ENCODE measurements at regions not wholly inside any gene's neighbourhood (a gene's known extent, or its start where the extent isn't known, plus 50 kb on each side); places are given as distances from the start of the nearest gene placed in this dataset.

DNA sequence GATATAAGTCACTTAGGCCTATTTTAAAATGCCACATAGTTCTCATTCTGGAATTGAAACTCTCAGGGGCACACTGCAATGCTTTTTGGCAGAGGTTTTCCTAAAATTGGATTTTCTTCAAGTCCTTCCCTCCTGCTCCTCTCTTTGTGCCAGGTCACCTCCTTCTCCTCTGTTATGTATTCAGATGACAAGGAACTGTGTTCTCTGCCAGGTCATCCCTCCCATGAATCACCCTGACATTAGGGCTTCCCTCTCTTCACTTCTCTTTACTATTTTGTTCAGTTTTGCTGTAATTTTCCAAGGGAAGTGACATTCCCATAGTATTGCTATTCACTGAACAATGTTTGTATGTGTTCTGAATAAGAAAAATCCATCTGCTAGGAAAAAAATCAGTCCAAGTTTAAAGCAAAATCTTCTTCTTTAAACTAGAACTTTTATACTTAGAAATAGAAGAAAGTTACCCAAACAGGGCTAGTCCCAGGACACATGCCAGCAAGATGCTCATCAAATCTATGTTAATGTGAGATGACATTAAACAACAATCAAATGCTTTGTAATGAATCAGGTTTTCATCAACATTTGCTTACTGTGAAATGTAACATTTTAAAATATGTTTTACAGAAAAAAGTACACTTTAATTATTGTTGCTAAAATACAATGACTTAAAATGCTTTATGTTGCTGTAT lies 461.1 kb downstream of the MMUT start:
- Histone ChIP-seq H3K36me3 (ENCODE audit: low read depth) (no peaks in the 10 kb centered on the region), H3K9me3 (no peaks in the 10 kb centered on the region), H3K4me3 (no peak overlapping the region), H3K4me1 (ENCODE audit: low read depth) (no peaks in the 10 kb centered on the region)
- no peak for DNase-seq
- intact Hi-C loops (cut with DNase I, micrococcal nuclease): no loop called here
- ATAC-seq: no peak
- TF ChIP-seq, protein P1, sequence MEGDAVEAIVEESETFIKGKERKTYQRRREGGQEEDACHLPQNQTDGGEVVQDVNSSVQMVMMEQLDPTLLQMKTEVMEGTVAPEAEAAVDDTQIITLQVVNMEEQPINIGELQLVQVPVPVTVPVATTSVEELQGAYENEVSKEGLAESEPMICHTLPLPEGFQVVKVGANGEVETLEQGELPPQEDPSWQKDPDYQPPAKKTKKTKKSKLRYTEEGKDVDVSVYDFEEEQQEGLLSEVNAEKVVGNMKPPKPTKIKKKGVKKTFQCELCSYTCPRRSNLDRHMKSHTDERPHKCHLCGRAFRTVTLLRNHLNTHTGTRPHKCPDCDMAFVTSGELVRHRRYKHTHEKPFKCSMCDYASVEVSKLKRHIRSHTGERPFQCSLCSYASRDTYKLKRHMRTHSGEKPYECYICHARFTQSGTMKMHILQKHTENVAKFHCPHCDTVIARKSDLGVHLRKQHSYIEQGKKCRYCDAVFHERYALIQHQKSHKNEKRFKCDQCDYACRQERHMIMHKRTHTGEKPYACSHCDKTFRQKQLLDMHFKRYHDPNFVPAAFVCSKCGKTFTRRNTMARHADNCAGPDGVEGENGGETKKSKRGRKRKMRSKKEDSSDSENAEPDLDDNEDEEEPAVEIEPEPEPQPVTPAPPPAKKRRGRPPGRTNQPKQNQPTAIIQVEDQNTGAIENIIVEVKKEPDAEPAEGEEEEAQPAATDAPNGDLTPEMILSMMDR (IDR thresholded peaks at IDR 0.05): no peak

DNA sequence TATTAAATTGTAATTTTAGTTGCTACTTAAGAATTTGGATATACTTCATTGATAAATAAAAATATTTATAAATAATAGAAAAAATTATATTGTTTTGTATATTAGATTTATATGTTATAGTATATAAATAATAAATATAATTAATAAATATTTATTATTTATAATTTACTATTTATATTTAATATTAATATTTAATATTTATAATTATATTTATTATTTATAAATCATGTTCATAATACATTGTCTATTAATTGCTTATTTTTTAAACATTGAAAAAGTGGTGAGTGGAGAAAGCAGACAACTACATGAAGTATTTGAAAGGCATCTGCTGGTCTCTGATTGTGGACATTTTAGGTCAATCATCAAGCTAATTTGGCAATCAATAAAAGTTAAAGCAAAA lies 464.5 kb downstream of the MMUT start:
- no peak for DNase-seq
- TF ChIP-seq, protein P1 (IDR thresholded peaks at IDR 0.05): no peak
- H3K9me3 ChIP-seq: no peaks in the 10 kb centered on the region
- no peaks in the 10 kb centered on the region for H3K4me1 ChIP-seq (ENCODE audit: low read depth)
- H3K36me3 ChIP-seq (ENCODE audit: low read depth): no peaks in the 10 kb centered on the region
- no peak overlapping the region for H3K4me3 ChIP-seq
- ATAC-seq: no peak
- intact Hi-C loops (cut with DNase I, micrococcal nuclease): no loop called here

DNA sequence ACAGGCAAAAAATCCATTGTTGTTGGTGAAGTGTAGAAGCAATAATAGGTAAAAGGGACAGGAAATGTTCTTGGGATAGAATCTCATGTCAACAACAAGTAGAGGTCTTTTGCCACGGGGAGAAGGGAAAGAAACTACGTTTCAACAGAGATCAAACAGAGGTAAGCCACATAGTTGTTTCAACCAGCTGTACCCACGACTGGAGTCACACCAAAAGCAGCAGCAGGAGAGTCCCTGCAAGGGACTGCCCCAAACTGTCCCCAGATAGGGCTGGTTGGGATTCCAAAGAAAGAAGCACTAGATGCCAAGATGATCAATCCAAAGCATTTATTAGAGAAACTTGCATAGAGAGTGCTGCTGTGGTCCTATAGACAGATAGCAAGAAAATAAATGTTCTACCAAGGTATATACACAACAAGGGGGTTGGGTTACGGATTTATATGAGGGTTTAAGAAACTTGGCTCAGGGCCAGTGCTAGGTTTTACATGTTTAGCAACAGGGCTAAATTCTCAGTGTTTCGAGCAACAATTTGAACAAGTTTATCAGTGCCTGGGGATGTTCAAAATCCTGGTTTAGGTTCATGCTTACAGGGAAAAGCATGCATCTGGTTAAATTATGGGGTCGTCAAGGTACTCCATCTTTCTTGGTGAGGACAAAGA lies 466.5 kb downstream of the MMUT start:
- no peaks in the 10 kb centered on the region for H3K9me3 ChIP-seq
- intact Hi-C loops (cut with DNase I, micrococcal nuclease): no loop called here
- DNase-seq (no peak), ATAC-seq (no peak)
- no peaks in the 10 kb centered on the region for H3K36me3 ChIP-seq (ENCODE audit: low read depth)
- no peak overlapping the region for H3K4me3 ChIP-seq
- H3K4me1 ChIP-seq (ENCODE audit: low read depth): no peaks in the 10 kb centered on the region
- TF ChIP-seq, protein P1 (IDR thresholded peaks at IDR 0.05): no peak

DNA sequence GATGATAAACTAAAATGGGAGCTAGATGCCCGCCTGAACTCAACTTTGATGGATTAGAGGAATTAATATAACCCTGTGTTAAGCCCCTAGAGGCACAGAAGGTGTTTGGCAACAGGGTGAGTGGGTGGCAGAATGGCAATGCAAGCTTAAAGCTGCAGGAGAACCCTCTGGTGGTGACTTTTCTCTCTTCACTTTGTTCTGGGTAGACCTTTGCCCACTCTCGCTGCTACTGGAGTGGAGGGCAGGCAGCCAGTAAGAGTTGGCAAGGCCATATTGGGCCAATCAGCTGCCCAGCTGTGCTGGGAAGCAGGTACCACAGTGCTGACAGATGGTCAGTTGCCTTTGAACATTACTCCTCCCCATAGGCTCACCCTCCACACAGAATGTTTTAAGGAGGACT lies 468.2 kb downstream of the MMUT start:
- H3K4me3 ChIP-seq: no peak overlapping the region
- ATAC-seq (no peak), DNase-seq (no peak)
- no peaks in the 10 kb centered on the region for H3K4me1 ChIP-seq (ENCODE audit: low read depth)
- H3K9me3 ChIP-seq: peaks cover 10% of the 10 kb centered on the region
- intact Hi-C loops (cut with DNase I, micrococcal nuclease): no loop called here
- TF ChIP-seq, protein P1 (IDR thresholded peaks at IDR 0.05): no peak
- H3K36me3 ChIP-seq (ENCODE audit: low read depth): no peaks in the 10 kb centered on the region

DNA sequence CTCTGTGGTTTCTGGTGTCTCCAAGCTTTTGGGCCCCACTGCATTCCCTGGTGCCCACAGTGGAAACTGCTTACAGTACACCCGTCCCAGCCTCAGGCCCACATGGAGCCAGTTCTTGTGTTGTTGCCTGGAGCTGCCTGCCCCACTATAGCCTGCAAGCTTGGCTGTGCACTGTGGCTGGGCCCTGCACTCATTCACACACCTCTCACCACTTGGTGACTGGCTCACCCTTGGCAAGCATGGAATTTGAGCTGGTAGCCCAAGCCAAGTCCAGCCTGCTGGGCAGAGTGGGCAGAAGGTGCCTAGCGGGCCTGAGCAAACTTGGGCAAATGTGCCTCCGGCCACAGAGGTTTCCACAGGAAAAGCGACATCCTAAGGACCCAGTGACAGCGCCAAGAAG lies 472.3 kb downstream of the MMUT start:
- Histone ChIP-seq H3K4me1 (ENCODE audit: low read depth) (no peaks in the 10 kb centered on the region), H3K4me3 (no peak overlapping the region), H3K9me3 (peaks cover 16% of the 10 kb centered on the region), H3K36me3 (ENCODE audit: low read depth) (no peaks in the 10 kb centered on the region)
- DNase-seq (no peak), ATAC-seq (no peak)
- TF ChIP-seq, protein P1 (IDR thresholded peaks at IDR 0.05): no peak
- intact Hi-C loops (cut with DNase I, micrococcal nuclease): no loop called here

Data from mucosa of descending colon (tissue), 3 donors.